SK-N-SH treated with all-trans-retinoic acid at 6 μM for 48 hours (cell line): ENCODE measurements at regions not wholly inside any gene's neighbourhood (a gene's known extent, or its start where the extent isn't known, plus 50 kb on each side); places are given as distances from the start of the nearest gene placed in this dataset.

ENCODE experiments used
- ATAC-seq: fragments of 200-7000 bp; cut with Tn5 transposase; 3 replicates; pipeline ENCODE4 v1.9.1; 2020; ENCODE audit warnings: mild to moderate bottlenecking, moderate library complexity
- ARNTL ChIP-seq: fragments of 450-650 bp; formaldehyde crosslinking; IDR thresholded peaks from 2 replicates; pipeline ENCODE4 v1.5.0; 2020; ENCODE audit warnings: low read depth, mild to moderate bottlenecking, moderate library complexity, borderline replicate concordance
- BACH2 ChIP-seq: fragments of 250-450 bp; sonication (Bioruptor Pico); IDR thresholded peaks from 2 replicates; pipeline ENCODE4 v1.9.0; 2021; ENCODE audit warnings: mild to moderate bottlenecking, borderline replicate concordance
- CSRNP3 ChIP-seq: fragments of 250-450 bp; sonication (Bioruptor Pico); IDR thresholded peaks from 2 replicates; pipeline ENCODE4 v1.5.1; 2021; ENCODE audit warnings: mild to moderate bottlenecking, moderate library complexity
- ESRRG ChIP-seq: fragments of 250-450 bp; sonication (Bioruptor Pico); IDR thresholded peaks from 2 replicates; pipeline ENCODE4 v1.6.1; 2021; ENCODE audit warnings: mild to moderate bottlenecking
- ISL1 ChIP-seq: fragments of 250-450 bp; sonication (Bioruptor Pico); IDR thresholded peaks from 2 replicates; pipeline ENCODE4 v2.1.2; 2022; ENCODE audit warnings: mild to moderate bottlenecking, moderate library complexity
- OSR1 ChIP-seq: fragments of 250-450 bp; sonication (Bioruptor Pico); IDR thresholded peaks from 2 replicates; pipeline ENCODE4 v1.8.0; 2022; ENCODE audit warnings: moderate library complexity, mild to moderate bottlenecking, inconsistent platforms
- PATZ1 ChIP-seq: fragments of 250-450 bp; sonication (Bioruptor Pico); IDR thresholded peaks from 2 replicates; pipeline ENCODE4 v1.8.0; 2020; ENCODE audit warnings: mild to moderate bottlenecking, moderate library complexity, borderline replicate concordance
- POU6F1 ChIP-seq: fragments of 250-450 bp; sonication (Bioruptor Pico); IDR thresholded peaks from 2 replicates; pipeline ENCODE4 v1.8.0; 2021; ENCODE audit warnings: low read depth, mild to moderate bottlenecking, moderate library complexity, borderline replicate concordance
- PPARA ChIP-seq: fragments of 250-450 bp; sonication (Bioruptor Pico); IDR thresholded peaks from 2 replicates; pipeline ENCODE4 v1.5.0; 2020; ENCODE audit warnings: mild to moderate bottlenecking, borderline replicate concordance
- RARB ChIP-seq: fragments of 250-450 bp; sonication (Bioruptor Pico); IDR thresholded peaks from 2 replicates; pipeline ENCODE4 v1.8.0; 2021; ENCODE audit warnings: mild to moderate bottlenecking, moderate library complexity
- SNAI2 ChIP-seq: fragments of 250-450 bp; sonication (Bioruptor Pico); IDR thresholded peaks from 2 replicates; pipeline ENCODE4 v1.5.0; 2020; ENCODE audit warnings: mild to moderate bottlenecking, moderate library complexity
- TCF4 ChIP-seq: fragments of 250-450 bp; sonication (Bioruptor Pico); IDR thresholded peaks from 2 replicates; pipeline ENCODE4 v1.8.0; 2021; ENCODE audit warnings: mild to moderate bottlenecking, moderate library complexity, borderline replicate concordance
- TSHZ2 ChIP-seq: fragments of 250-450 bp; sonication (Bioruptor Pico); IDR thresholded peaks from 2 replicates; pipeline ENCODE4 v1.5.0; 2020; ENCODE audit warnings: mild to moderate bottlenecking, moderate library complexity
- ZC3H10 ChIP-seq: fragments of 250-450 bp; sonication (Bioruptor Pico); IDR thresholded peaks from 2 replicates; pipeline ENCODE4 v1.5.1; 2021; ENCODE audit warnings: mild to moderate bottlenecking, moderate library complexity
- ZFP3 ChIP-seq: fragments of 250-450 bp; sonication (Bioruptor Pico); IDR thresholded peaks from 2 replicates; pipeline ENCODE4 v1.5.0; 2020; ENCODE audit warnings: mild to moderate bottlenecking, moderate library complexity
- ZFP30 ChIP-seq: fragments of 450-650 bp; formaldehyde crosslinking; IDR thresholded peaks from 2 replicates; pipeline ENCODE4 v1.5.0; 2022; ENCODE audit warnings: mild to moderate bottlenecking, moderate library complexity
- ZNF565 ChIP-seq: fragments of 450-650 bp; formaldehyde crosslinking; conservative IDR thresholded peaks from 2 replicates; pipeline ENCODE4 v1.5.0; 2020; ENCODE audit warnings: low read depth, mild to moderate bottlenecking, moderate library complexity
- ZNF70 ChIP-seq: fragments of 450-650 bp; formaldehyde crosslinking; IDR thresholded peaks from 2 replicates; pipeline ENCODE4 v1.5.0; 2020; ENCODE audit warnings: mild to moderate bottlenecking, moderate library complexity
- ZNF8 ChIP-seq: fragments of 450-650 bp; formaldehyde crosslinking; IDR thresholded peaks from 2 replicates; pipeline ENCODE4 v1.5.0; 2020; ENCODE audit warnings: mild to moderate bottlenecking, moderate library complexity

- TF ChIP-seq ZFP3 (CRISPR knock-in tag) (no peak), ARNTL (CRISPR knock-in tag) (no peak), ESRRG (CRISPR knock-in tag) (no peak), ISL1 (CRISPR knock-in tag) (no peak), CSRNP3 (CRISPR knock-in tag) (no peak), POU6F1 (CRISPR knock-in tag) (no peak), ZNF8 (CRISPR knock-in tag) (no peak)
These were observed 620.2 kb upstream of the BOD1L1 start (continued) for GRCh38 chr4:14247767-14248166.

DNA sequence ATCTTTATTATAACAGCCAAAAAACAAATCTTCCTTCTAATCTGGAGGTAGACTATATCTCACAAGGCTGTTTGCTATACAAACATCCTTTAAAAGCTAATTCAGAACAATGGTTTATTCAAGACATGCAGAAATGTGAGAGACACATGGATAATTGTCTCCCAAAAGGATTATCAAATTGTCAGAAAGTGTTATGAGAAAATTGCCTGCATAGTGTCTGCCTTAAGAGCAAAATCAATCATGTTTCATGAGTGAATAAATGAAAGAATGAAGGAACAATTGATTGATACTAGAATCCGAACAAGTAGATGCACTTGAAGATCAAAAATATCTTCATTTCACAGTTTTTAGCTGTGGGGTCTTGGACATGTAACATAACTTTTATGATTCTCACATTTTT lies 621.7 kb upstream of the BOD1L1 start:
- no peak for ATAC-seq
- TF ChIP-seq TCF4 (CRISPR knock-in tag) (no peak), ZNF70 (CRISPR knock-in tag) (no peak), ZC3H10 (no peak), ZNF565 (CRISPR knock-in tag) (no peak), ESRRG (CRISPR knock-in tag) (no peak), CSRNP3 (CRISPR knock-in tag) (no peak), SNAI2 (CRISPR knock-in tag) (no peak), ZNF8 (CRISPR knock-in tag) (no peak), ISL1 (CRISPR knock-in tag) (no peak), PPARA (CRISPR knock-in tag) (no peak), TSHZ2 (CRISPR knock-in tag) (no peak), ZFP30 (no peak), POU6F1 (CRISPR knock-in tag) (no peak), BACH2 (CRISPR knock-in tag) (no peak), ARNTL (CRISPR knock-in tag) (no peak), OSR1 (CRISPR knock-in tag) (no peak), PATZ1 (no peak)

GRCh38 chr4:14254252-14254651 lies 626.7 kb upstream of the BOD1L1 start:
- TF ChIP-seq ZNF70 (CRISPR knock-in tag) (no peak), POU6F1 (CRISPR knock-in tag) (no peak), ESRRG (CRISPR knock-in tag) (no peak), ISL1 (CRISPR knock-in tag) (no peak), PATZ1 (no peak), TCF4 (CRISPR knock-in tag) (no peak), PPARA (CRISPR knock-in tag) (no peak), RARB (CRISPR knock-in tag) (no peak)
- ATAC-seq: peak; percentile 84
